22Rv1 (cell line): ENCODE measurements at regions not wholly inside any gene's neighbourhood (a gene's known extent, or its start where the extent isn't known, plus 50 kb on each side); places are given as distances from the start of the nearest gene placed in this dataset.

Source experiments
- CTCF ChIP-seq: fragments of 450-650 bp; IDR thresholded peaks from 2 replicates; pipeline ENCODE4 v1.5.1; 2017; ENCODE audit warnings: mild to moderate bottlenecking
- ZFX ChIP-seq: fragments of 450-650 bp; IDR thresholded peaks from 2 replicates; pipeline ENCODE4 v1.6.1; 2017; ENCODE audit warnings: antibody characterized with exemption, borderline replicate concordance

GRCh38 chr7:156529956-156530355 lies 110.6 kb upstream of the RNF32 start:
- TF ChIP-seq CTCF (no peak), ZFX (no peak)
